NCI-H510A (cell line): ENCODE measurements at regions not wholly inside any gene's neighbourhood (a gene's known extent, or its start where the extent isn't known, plus 50 kb on each side); places are given as distances from the start of the nearest gene placed in this dataset.

ENCODE experiments used
- DNase-seq: peaks from one replicate; lab custom pipeline; 2025; lab: John Stamatoyannopoulos, UW

DNA sequence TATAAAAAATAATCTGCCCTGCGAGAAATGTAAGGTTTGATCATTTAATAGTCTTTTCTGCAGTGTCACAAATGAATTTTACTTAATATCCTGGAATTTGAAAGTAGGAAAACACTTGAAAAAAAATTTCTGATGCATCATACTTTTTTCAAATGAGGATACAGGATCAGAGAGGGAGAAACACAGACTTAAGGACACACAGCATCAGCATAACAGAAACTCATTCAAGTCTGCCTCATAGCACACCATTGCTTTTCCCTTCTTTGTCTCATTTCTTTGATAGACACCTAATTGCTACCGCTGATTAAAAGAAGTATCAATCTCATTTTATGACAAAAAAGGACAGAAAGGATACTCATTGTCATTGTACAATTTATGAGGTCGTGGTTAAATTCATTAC, 319.0 kb downstream of the TMEM114 start:
- DNase-seq: no peak

DNA sequence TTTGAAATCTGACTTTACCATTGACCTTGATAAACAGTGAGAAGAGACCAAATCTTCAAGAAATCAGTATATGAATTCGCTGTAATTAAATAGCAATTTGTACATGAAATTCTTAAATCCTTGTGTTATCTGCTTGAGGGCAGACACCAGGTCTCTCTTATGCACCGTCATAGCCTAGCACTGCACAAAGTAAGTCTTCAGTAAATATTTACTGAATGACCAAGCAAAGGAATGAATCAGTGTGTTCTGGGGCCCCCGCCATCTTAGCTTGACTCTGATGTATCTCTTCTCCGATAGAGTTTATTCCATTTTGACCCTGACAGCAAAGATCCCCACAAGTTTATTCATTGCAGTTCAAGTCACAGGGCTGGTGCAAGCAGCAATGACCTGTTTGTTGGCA, 328.0 kb downstream of the TMEM114 start:
- no peak for DNase-seq

DNA sequence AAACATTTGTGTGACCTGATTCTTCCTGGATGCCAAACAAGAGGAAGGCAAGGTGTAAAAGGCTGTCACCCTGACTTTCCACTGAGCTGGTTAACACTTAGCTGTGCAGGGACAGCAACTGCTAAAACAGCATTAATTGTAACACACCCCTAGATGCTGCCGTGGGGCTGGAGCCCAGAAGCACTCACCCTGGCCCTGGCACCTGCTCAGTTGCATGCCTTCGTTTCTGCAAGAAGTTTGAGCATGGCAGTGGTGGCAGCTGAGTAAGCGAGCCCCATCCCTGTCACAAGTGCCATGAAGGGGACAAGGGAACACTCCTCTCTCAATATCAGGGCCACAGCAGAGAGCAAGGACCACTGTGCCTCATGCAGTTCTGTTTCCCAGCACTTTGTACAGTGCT, 330.2 kb downstream of the TMEM114 start:
- no peak for DNase-seq

DNA sequence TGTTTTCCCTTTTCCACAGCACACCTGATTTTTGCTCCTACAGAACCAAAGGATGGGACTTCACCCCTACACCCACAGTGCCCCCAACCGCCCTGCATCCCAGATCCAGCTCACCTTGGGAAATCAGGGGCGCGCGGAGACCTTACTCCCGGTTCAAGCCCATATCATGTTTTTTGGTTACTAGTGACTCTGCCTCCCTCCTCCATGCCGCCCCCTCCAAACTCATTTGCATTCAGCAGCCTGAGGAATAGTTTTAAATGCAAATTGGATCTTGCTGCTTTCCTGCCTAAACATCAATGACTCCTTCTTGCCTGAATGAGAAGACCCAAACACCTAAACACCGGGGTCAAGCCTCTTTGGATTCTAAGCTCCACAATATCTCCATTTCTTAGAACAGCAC, 331.8 kb downstream of the TMEM114 start:
- no peak for DNase-seq

DNA sequence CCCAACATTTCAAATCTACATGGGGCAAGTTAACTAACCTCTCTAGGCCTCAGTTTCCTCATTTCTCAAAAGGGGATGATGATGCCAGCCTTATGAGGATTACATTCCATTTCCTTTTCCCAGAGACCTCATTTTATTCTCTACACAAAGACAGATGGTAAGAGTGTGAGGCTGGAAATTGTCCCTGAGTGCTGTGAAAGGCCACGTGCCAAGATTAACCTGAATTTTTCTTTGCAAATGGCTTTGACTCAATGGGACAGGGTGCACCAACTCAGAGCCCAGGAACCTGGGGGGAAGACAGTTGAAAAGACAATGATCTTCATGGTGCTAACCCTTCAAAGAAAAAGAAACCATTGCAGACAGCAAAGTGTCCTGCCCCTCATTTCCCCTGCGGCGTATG, 332.8 kb downstream of the TMEM114 start:
- no peak for DNase-seq

DNA sequence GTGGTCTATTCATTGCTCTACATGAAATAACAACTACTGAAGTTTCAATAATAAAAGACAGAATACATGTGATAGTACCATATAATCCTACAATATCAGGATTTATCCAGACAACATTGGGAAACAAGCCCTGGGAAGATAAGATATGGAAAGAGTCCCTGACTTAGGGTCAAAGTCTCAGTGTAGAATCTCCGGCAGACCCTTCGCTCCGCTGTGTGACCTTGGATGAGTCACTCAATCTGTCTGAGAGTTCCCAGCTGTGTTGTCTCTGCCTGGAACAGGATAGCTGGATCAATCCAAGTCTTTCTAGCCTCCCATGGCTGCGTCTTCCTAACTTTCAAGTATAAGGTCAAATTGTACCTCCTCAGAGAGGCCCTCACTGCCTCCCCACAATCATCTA, 335.9 kb downstream of the TMEM114 start:
- no peak for DNase-seq

DNA sequence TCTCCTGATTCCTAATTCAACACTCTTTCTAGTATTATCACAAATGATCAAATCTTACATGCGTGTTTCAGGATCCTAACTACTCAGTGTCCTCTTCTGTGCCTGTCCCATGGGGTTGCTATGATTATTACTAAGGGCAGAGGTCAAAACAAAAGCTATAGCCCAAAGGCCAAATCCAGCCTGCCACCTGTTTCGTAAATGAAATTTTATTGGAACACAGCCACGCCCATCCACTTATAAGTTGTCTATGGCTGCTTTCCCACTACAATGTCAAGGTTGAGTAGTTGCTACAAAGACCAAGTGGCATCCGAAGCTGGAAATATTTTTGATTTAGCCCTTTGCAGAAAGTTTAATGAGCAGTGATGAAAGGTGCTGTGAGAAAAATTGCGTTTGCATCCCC, 336.6 kb downstream of the TMEM114 start:
- DNase-seq: no peak

DNA sequence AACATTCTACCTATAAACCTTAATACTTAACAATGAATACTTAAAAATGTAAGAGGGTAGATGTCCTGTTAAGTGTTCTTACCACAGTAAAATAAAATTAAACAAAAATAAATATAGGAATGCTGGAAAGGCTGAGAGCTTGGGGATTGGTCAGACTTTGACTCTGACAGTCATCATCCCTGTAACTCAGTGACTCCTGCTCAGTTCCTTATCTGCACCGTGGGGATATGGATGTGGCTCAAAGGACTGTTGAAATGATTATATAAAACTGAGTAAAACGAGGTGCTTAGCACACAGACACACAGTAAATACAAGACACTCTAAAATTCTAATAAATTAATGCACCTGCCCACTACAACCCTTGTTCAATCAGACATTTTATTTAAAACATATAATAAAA, 338.6 kb downstream of the TMEM114 start:
- DNase-seq: no peak

DNA sequence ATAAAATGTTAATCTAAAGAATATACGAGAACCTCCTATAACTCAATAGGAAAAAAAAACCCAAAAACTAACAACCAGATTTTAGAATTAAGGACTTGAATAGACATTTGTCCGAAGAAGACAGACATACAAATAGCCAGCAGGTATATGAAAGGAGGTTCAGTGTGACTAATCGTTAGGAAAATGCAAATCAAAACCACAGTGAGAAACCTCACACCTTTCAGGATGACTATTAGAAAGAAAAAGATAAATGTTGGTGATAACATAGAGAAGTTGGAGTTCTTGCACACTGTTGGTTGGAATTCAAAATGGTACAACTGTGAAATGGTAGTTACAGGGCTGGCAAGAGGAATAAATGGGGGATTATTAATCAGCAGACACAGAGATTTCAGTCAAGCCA, 339.0 kb downstream of the TMEM114 start:
- DNase-seq: no peak

DNA sequence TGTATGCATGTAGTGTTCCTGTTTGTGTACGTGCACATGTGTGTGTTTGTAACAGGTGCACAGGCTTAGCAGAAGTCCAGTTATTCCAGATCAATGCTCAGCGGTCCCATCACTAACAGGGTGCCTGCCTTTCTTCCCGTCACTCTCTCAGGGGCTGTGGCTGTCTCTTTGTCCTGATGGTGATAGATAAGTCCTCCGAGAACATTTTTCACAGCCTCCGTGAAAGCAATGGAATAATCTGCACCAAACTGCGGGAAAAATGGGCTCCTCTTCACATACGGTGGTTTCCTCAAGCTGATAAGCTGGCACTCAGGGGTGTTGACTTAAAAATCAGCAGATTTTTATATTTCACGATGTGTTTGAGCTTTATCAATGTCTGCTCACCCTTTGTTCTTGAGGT, 342.3 kb downstream of the TMEM114 start:
- DNase-seq: no peak

DNA sequence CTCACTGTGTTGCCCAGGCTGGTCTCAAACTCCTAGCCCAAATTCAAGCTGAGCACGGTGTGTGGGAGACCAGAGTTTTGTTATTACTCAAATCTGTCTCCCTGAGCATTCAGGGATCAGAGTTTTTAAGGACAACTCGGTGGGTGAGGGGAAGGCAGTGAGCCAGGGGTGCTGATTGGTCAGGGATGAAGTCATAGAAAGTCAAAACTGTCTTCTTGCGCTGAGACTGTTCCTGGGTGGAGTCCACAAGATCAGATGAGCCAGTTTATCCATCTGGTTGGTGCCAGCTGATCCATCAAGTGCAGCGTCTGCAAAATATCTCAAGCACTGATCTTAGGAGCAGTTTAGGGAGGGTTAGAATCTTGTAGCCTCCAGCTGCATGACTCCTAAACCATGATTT, 346.3 kb downstream of the TMEM114 start:
- DNase-seq: no peak

DNA sequence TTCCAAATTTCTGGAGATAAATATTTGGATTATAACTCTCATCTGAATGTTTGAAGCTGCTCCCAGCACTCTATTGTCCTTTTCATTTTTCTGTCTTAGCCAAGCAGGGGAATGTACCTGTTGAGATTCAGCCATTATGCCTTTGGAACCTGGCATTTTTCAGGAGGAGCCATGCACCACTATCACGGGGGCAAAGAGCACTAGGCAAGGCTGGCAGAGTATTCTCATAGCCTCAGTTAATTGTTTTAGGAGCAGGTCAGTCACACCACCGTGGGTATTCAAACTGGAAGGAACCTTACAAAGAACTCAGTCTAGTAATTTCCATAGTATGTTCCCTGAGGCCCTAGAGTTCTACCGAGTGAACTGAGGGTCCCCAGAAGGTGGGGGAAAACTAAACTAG, 348.9 kb downstream of the TMEM114 start:
- no peak for DNase-seq

DNA sequence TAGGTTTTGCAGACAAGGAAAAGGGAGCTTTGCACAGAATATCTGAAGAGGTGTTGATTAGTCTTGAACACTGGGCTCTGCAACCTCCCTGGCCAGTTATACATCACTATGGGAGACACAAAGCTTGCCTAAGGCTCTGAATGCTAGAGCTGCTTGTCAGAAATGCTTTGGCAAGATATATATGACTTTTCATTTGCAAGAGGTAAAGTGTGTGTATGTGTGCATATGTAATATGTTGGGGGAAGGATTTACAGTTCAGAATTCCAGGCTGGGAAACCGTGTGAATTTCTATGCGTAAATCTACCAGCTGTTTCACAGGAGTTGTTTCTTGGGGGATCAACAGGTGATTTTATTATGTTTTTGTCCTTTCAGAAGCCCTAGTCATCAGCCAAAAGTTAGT, 350.9 kb downstream of the TMEM114 start:
- no peak for DNase-seq

DNA sequence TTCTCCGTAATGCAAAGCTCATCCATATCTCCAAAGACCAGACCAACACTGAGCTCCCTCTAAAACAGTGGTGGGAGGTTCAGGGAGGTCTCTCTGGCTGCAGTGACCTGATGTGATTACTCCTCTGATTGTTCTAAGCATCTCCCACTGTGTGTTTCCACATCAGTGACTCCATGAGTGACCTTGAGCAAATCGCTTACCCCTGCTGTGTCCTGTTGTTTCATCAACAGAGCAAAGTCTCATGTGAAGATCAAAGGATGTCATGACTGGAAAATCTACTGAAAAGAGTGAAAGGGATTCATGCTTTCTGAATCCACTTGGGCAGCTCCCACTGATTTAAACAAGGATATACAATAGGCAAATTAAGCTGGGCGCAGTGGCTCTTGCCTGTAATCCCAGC, 352.9 kb downstream of the TMEM114 start:
- no peak for DNase-seq

DNA sequence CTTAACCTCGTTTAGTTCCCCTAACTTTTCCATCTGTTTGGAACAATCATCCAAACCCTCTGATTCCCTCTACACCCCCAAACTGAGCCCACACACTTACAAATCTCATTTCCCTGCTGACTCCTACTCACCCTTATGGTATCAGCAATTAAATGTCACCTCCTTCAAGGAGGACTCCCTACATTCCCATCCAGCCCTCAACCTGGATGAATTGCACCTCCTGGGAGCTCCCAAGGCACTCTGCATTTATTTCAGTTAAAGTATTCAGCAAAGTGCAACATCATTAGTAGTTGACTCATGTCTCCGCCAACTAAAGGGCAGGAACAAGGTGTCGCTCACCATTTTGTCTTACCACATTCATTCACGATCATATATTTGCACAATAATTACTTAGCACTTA, 353.5 kb downstream of the TMEM114 start:
- no peak for DNase-seq

DNA sequence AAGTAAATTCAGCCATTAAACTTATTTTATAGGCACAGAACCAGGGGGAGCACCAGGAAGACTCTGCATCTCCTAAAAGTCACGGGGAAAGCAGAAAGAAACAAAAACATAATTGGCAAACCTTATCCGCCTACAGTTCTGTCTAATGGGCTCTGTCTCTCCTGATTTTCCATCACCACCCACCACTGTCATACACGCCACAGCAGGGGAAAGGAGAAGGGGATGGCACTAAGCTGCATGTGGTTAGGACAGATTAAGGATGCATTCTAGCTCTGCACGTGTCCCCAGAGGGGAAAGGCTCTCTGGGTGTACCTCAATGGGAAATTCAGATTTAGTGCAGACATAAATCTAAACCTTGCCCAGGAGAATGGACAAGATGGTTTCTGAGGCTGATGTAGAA, 359.8 kb downstream of the TMEM114 start:
- DNase-seq: no peak

DNA sequence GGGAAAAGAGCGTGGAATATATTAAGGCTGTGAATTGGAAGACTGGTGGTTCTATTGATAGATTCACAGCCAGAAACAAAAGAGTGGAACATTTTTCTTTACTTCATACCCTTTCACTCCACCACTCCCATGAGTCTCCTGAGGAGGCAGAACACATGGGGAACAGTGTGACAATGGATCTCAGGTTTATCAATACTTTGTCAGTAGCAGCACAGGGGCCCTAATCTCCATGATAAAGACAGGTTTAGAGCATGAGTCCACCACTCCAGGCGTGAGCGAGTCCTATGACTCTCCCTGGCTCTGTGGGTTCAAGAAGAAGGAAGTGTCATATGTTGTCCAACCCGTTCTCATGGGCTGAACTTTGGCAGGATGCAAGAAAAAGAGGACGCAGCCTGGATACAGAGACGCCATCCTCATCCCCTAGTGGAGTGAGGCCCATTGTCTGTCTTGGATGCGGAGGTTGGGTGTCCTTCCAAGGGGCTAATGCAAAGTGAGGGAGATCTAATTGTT, 361.2 kb downstream of the TMEM114 start:
- DNase-seq: no peak

DNA sequence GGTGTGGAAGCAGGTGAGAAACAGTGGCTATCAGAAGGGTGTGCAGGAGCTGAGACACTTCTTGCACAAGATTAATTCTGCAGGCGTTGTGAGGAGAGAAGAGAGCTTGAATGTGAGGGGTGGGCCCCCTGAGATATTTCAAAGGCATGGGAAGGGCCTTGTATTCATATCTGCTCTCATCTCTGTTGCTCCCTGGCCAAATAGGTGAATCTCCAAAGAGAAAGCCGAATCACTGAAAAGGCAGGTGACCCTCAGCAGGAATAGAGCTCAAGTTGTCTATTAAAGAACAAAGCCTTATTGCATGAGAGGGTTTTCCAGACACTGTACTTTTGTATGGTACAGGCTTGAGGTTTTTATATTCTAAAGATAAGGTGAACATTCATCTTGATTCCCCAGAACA, 373.1 kb downstream of the TMEM114 start:
- no peak for DNase-seq

DNA sequence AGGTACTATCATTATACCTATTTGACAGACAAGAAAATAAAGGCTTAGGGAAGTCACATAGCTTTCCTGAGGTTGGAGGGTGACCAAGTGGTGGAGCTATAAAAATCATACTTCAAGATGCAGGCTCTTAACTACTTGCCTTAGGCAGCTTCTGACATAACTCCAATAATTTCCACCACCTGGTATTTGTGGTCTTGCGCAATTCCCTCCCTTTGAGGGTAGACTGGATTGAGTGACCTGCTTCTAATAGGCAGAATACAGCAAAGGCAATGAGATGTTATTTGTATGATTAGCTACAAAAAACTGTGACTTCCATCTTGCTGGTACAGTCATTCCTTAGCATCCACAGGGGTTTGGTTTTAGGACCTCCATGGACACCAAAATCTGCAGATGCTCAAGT, 385.5 kb downstream of the TMEM114 start:
- no peak for DNase-seq

DNA sequence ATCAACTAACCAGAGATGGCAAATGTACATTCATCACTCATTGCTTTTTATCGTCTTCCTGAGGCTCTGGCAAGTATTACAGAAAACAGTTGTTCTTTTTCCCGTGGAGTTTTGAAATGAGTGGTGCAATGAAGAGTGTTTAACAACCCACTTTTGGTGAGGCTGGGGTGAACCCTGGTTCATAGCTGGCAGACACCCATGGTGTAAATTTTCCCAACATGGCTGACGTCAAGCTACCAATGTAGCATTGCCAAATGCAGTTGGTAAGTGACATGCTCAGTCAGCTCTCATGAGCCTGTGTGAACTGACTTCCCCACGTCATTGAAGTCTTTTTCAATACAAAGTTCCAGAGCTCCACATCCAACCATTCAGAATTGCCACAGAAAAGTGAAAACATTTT, 386.2 kb downstream of the TMEM114 start:
- no peak for DNase-seq

DNA sequence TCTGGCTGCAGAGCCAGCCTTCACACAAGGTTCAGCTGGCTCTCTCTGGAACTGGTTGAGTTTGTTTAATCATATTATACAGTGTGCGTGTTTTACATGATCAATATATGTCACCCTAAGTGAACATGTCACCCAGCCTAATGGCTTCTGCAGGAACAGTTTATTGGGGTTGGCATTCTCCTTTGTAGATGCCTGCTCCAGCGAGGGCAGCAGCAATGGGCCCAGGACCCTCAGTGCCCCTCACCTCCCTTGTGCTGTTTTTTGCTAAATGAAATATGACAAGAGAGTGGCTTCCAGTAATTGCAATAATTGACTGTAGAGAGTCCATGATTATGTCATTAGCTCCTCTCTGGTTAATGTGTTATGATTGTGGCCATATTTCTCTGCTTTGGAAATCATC, 387.2 kb downstream of the TMEM114 start:
- no peak for DNase-seq

DNA sequence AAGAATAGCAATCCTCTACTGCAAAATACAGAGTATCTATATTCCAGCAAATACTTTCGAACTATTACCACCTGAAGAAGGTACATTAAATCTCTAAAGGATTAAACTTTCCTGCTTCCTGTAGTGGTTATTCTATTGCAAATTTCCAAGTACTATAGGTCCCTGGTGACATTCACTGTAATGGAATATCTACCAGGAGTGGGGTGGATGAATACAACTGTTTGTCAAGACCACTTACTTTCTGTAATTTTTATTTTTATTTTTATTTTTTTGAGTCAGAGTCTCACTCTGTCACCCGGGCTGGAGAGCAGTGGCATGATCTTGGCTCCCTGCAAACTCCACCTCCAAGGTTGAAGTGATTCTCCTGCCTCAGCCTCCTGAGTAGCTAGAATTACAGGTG, 389.5 kb downstream of the TMEM114 start:
- no peak for DNase-seq

DNA sequence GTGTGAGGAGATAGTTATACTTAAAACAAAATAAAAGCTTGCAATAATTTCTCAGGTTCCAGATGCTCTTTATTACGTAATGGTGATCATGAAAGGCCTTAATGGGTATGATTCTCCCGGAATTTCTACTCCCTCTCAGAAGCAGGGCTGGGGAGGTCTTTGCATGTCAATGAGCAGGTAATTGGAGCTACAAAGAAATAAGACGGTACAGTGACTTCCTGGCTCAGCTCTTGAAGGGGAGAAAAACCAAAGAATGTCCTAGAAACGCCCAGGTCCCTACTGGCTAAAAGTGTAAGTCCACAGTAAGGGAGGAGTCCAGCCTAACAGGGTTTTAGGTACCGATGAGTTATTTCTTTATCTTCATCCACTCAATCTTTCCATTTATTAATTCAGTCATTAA, 390.9 kb downstream of the TMEM114 start:
- DNase-seq: no peak

DNA sequence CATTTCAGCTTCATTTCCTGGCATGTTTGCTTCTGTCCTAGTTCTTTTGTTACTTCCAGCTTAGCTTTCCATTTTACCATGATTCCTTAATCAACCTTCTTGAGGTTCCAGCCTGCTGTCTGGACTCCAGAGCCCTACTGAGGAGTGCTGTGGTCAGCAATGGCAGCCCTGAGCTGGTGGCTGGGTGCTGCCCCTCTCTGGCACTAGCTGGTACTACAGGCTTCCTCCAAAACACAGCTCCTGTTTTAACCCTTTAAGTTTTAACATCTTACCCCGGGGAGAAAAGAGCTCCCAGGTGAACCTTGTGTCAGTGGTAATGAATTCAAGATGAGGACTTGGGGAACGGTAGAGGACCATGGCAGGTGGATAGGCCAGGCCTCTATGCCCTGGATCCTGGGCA, 395.5 kb downstream of the TMEM114 start:
- no peak for DNase-seq

DNA sequence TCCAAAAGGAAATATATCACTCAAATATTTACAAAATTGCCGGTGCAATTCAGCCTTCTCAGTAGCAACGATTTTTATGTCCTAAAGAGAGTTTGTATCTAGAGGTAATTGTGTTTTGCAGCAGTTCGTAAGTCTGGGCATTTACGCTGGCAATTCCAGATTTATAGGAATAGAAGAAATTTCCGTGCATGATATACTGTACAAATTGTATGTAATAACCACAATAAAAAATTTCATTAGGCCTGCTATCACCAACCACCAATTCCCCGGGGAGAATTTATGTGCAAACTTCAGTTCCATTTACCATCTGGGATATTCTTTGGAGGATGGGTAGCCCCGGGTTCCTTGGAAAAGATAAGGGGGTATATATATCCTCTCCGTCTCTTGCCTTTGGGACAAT, 401.5 kb downstream of the TMEM114 start:
- DNase-seq: no peak
